ENCODE measurements at regions not wholly inside any gene's neighbourhood (a gene's known extent, or its start where the extent isn't known, plus 50 kb on each side); places are given as distances from the start of the nearest gene placed in this dataset.

DNA sequence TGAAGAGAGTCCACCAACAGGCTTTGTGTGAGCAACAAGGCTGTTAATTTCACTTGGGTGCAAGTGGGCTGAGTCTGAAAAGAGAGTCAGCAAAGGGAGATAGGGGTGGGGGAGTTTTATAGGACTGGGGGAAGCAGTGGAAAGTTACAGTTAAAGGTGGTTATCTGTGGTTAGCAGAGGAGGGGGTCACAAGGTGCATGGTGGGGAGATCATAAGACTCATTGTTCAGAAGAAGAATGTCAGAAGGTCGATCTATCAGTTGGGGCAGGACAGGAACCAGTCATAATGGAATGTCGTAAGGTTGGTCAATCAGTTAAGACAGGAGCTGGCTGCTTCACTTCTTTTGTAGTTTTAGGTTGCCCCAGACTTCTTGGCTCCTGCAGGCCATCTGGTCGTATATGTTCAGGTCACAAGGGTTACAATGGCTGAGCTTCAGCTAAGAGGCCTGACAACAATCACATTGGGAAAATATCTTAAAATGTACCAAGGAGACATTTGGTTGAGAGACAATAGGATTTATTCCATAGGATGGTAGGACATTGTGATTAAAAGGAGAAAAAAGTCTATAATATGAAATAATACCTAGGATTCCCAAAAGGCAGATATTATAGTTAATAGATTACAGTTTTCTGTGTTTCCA, 356.4 kb downstream of the ANKRD7 start:
- no peak for DNase-seq

DNA sequence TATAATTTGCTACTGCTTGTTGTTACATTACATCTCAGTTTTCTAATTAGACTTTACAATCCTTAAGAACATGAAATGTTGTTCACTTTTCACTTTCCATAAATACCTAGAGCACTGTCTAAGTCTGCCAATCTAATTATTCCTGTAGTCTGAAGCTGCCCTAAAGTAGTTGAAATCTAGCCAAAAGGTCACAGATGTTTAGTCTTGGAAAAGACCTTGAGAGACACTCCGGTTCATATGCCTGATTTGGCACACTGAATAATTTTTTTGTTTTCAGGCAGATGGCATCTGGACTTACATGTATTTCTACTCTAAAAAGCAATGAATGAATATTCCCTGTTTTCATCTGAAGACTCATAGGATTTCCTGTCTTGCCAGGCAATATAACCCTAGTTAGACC, 359.1 kb downstream of the ANKRD7 start:
- no peak for DNase-seq

DNA sequence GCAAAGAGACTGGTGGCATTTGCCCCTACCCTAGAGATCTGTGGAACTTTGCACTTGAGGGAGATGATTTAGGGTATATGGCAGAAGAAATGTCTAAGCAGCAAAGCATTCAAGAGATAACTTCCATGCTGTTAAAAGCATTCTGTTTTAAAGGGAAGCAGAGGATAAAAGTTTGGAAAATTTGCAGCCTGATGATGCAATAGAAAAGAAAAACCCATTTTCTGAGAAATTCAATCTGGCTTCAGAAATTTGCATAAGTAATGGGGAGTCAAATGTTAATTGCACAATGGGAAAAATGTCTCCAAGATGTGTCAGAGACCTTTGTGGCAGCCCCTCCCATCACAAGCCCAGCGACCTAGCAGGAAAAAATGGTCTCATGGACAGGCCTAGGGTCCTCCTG, 361.7 kb downstream of the ANKRD7 start:
- DNase-seq, result no peak

DNA sequence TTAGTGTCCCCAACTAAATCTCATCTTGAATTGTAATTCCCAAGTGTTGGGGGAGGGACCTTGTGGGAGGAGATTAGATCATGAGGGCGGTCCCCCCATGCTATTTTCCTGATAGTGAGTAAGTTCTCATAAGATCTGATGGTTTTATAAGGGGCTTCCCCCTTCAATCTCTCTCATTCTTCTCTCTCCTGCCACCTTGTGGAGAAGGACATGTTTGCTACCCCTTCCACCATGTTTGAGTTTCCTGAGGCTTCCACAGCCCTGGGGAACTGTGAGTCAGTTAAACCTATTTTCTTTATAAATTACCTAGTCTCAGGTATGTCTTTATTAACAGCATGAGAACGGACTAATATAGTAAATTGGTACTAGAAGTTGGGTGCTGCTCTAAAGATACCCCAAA, 365.6 kb downstream of the ANKRD7 start:
- no peak for DNase-seq

DNA sequence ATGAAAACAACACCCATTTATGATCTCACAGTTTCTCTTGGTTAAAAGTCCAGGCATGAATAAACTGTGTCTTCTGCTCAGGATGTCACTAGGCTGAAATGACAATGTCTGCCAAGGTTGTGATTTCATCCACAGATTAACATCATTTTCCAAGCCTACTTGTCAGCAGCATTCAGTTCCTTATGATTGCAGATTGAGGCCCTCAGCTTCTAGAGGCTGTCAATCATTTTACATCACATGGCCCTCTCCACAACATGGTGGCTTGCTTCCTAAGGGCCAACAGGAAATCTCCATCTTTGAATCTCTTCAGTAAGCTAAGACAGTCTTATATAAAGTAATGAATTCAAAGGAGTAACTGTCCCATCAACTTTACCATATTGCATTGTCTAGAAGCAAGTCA, 377.6 kb downstream of the ANKRD7 start:
- no peak for DNase-seq

DNA sequence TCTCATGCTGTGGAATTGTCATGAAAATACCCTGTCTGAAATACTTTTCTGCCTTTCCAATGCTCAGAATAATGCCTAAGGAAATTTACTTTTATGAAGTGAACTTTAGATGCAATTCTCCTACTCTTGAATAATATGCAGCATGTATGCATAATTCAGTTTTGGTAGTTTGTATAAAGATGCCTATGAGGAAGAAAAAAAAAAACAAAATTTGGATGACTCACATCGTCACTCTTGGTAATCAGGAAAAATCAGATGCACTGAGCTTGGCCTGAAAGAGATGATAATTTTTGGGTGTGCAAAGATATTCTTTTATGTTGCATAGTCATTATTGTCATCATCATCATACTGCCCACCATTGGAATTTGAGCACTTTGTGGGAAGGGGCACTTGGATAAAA, 382.1 kb downstream of the ANKRD7 start:
- no peak for DNase-seq

DNA sequence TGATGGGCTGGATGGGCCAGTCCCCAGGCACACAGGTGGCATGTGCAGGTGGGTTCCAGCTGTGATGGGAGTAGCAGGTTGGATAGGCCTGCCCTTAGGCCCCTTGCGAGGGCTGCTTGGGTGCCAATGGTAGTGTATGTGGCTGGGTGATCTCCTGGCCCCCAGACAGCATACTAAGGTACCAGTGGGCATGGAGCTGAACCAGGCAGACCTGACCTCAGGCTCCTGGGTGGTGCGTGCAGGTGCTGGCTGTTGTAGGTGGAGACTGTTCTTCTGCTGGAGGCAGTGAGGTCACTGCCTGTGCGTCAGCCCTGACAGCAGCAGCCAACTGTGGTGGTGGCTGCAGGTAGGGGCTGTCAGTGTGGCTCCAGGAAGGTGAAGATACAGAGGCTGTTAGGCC, 384.7 kb downstream of the ANKRD7 start:
- no peak for DNase-seq

DNA sequence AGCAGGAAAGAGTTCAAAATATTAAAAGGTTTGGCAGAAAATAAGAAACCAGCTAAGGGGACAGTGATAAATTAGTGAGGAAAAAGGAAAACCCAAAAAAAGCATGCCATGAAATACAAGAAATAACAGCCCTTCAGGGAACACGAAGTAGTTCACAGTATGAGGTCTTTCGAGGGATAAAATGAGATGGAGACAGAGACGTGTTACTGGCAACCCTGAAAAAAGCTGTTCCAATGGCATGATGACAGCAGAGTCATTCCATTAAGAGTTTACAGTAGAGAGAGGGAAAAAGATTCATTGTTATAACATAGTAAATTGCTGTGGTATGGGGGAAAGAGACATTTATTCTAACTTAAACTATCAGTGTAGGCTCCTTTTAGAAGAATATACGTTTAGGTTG, 391.2 kb downstream of the ANKRD7 start:
- DNase-seq, result no peak

DNA sequence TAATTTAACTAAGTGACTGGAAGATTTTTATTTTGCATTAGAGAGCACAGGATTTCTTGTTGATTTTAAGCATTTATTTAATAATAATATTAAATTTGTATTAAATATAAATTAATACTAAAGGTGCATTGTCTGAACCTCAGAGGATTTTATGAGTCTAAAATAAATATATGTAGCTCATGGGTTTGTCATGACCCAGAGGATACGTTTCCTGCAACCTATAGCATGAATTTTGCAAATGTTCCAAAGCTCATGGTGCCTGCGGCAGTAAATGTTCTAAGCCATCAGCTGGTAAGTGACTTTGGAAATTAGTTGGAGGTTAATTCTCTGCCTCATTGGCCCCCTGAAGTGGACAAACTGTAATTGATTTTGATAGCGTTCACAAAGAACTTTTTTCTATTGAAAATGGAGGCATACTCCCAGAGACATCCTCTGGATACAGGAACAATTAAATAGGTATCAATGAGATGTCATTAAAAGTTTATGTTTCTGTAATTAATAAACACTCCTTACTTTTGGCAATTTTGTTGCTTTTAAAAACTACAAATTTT, 397.4 kb downstream of the ANKRD7 start:
- DNase-seq, result no peak

DNA sequence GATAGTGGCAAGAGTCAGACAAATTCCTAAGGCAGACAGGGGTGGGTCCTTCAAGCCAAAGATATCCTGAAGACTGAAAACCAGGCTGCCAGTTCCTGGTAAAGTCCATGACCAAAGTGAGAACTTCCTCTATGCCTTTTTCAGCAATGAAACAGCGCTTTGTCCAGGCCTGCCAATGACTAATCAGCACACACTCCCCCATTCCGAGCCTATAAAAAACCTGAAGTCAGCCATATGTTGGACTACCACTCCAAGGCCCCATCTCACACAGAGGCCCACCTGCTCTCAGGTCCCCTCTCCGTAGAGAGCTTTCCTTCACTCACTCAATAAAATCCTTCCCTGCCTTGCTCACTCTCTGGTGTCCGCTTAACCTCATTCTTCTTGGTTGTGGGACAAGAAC, 402.2 kb downstream of the ANKRD7 start:
- no peak for DNase-seq

DNA sequence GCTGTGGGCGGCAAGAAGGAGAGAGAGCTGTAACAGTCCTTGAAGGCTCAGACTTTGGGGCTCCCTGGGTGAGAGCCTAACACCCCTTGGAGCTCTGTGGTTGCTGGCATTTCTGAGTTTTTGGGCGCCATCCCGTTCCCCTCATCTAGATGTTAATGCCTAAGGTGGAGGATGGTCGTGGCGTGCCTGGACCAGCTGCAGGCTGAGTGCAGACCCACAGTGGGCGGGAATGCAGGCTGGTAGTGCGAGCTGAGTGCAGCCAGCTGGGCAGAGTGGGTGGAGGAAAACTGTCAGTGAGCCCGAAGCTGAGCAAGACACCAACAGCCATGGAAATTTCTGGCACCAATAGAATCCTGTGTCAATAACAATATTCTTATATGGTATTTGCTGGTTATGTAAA, 403.0 kb downstream of the ANKRD7 start:
- no peak for DNase-seq

DNA sequence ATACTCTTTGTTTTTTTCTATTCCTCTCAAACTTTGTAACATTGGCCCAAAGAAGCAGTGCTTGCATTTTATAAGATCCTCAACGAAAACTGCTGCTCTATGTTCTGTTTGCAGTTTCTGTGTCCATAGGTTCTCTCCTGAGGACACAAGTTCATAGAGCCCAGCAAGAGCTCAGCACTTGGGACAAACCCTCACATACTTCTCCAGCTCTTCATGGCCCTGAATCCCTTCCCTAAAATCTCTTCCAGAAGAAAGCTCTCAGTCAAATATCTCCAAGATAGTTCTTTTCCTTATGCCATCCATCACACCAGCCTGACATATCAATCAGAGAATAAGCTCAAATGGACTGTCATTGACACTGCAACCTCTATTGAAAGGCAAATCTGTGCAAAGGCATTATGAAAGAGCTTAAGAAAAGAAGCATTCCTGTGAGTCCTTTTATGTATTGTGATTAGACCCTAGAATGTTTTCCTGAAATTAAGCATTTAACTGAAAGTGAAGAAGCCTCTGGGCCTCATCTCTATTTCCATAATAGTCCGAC, 405.5 kb downstream of the ANKRD7 start:
- DNase-seq, result no peak

DNA sequence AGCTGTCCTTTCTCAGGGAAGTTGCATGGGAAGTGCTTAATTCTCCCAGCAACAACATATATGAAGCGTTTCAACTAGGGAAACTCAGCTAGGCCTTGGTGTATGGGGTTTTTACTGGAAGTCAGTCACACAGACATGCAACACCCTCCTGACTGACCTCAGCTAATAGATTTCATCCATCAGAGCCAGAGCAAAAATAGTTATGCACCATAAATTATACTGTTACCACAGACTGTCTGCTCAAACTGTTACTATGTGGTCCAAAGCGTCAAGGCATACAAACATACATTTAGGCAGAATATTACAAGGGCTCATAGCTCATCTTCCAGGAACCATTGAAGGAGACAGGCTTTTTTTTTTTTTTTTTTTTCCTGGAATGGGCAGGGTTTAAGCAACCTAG, 417.9 kb downstream of the ANKRD7 start:
- DNase-seq, result no peak

DNA sequence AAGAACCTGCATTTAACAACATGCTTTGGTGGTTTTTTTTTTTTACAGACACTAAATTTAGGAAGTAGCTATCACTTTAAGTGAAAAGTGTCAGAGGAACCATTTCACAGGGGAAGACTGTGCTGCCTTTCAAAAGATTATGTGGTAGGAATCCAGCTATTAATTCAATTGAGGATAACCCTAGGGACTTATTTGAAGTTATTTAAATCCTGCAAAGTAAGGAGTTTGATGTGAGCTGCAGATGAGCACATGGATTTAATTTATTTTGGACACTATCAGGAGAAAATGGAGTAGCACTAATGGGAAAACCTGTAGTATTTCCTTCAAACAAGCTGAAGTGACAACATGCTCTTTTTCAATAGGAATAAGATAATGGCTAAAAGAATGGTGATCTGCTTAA, 419.8 kb downstream of the ANKRD7 start:
- DNase-seq, result no peak

DNA sequence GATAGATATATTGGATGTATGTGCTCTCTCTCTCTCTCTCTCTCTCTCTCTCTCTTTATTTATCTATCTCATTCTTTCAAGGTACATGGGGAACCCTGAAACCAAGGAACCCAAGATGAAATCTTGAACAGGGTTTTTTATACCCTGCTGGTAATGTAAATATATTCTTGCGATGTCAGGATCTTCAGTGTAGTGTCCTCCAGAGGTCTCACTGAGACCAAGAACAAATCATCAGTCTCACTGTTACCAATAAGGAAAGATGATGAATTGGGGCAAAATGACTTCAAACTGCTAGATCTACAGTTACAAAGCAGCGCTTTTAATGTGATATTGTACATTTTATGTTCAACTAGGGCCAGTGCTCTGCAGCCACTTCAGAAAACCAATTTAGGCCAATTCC, 423.5 kb downstream of the ANKRD7 start:
- DNase-seq, result no peak

DNA sequence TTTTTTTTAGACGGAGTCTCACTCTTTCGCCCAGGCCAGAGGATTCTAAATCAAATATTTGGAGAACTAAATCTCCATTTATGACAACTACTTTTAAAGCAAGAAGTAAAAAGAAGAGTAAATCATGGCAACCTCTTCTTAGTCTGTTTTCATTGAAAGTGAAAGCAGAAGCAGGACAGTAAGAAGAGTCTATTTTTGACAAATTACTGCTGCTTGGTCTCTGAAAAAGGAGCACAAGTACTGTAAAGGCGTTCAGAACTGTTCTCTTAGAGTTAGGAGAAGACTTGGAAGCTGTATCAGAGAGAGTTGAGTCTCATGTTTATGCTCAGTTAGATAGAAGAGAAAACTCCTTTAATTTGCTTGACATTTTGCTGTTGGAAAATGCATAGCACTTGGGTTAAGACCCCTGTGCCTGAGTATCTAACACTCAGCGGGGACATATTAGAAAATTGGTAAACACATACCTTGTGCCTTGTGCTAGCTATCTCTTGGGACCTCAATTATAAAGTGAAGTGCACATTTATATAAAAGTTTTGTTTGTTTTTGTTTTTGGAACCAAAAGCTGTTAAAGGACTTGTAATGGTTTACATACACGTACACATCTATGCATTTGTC, 433.0 kb downstream of the ANKRD7 start:
- DNase-seq, result no peak

DNA sequence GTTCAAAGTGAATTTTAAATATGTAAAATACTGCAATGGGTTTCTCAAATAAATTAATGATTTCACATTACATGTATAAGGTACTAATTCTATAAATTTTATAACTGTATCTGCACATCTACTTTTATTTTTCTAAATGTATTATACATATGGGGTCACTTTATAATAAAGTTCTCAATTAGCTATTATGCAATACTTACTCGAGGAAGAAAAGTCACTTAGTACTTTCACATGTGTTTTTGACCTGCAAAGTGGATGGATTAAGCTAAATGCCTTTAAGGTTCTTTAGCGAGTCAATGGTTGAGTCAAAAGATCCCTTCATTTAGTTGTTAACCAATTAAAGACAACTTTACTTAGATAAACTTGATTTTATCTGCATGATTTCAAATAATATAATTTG, 437.8 kb downstream of the ANKRD7 start:
- no peak for DNase-seq

DNA sequence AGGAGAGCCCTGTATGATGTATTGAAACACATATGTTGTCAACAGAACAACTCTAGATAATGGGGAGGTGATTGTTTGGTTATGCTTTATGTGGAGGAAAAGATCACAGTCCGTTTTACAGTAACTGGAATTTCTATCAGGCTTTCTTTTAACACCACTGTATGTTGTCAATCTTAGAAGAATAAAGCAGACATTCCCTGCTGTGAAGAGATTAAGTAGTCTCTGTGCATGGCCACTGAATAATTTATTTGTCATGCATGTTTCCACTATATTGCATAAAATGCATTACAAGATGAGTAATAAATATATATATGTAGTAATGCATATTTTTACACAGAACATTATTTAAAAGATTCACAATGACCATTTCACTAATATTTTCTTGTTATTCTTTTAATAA, 440.0 kb downstream of the ANKRD7 start:
- no peak for DNase-seq

DNA sequence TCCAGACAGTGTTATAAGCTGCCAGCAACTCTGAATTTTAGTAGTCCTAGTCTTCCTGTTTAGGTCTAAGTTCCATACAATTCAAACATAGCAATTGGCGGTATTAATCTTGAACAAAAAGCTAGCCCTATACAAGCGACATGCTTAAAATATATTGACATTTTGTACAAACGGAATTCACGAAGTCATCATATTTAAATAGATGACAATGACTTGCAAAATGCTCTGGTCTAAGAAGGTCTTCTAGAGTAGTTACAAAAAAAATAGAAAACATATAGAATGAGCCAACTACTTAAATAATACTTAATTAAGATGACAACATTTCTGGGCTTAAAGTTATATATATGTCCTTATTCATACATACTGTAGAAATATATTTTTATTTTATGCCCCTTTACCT, 446.6 kb downstream of the ANKRD7 start:
- no peak for DNase-seq

DNA sequence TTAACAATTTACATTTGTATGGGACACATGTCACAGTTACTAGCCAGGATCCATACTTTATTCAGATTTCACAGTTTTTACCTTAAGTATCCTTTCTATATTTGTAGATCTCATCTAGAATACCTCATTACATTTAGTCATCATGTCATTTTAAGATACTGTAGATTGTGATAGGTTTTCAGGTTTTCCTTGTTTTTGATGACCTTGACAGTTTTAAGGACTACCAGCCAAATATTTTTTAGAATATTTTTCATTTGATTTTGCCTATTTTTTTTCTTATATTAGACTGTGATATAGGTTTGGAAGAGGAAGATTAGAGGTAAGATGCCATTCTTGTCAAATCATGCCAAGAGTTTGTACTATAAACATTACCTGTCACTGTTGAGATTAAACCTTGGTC, 460.3 kb downstream of the ANKRD7 start:
- no peak for DNase-seq

DNA sequence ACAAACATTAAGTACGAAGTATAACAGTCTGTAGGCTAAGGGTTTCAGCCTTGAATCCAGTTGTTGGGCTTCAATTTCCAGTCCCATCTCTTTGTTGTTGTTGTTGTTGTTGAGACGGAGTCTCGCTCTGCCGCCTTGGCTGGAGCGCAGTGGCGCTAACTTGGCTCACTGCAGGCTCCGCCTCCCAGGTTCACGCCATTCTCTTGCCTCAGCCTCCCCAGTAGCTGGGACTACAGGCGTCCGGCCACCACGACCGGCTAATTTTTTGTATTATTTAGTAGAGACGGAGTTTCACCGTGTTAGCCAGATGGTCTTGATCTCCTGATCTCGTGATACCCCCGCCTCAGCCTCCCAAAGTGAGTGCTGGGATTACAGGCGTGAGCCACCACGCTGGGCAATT, 464.9 kb downstream of the ANKRD7 start:
- no peak for DNase-seq

DNA sequence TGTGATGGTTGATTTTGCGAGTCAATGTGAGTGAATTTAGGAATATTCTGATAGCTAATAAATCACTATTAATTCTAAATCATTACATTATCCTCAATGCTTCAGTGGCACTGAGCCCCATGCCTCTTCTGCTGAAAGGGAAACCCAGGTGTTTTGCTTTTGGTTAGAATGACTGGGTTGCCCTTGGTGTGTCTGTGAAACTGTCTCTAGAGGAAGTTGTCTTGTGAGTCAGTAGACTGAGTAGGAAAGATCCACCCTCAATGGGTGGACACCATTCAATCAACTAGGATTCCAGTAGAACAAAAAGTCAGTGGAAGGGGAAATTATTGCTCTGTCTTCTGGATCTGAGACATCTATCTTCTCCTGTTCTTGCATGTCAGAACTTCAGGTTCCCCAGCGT, 472.4 kb downstream of the ANKRD7 start:
- no peak for DNase-seq

DNA sequence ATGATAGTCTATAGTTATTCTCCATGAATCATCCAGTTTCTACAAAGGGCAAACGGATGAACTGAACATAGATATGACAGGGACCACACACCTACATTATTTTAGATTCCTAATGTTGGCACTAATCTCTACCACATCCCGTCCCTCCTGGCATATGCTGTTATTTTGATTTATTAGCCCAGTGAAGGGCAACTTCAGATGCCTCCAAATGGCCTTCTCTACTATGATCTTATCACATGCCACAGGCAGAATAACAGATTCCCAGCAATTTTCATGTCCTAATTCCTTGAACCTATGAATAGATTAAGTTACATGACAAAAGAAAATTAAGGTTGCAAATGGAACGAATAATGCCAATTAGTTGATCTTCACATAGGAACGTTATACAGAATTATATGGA, 474.7 kb downstream of the ANKRD7 start:
- DNase-seq, result no peak

DNA sequence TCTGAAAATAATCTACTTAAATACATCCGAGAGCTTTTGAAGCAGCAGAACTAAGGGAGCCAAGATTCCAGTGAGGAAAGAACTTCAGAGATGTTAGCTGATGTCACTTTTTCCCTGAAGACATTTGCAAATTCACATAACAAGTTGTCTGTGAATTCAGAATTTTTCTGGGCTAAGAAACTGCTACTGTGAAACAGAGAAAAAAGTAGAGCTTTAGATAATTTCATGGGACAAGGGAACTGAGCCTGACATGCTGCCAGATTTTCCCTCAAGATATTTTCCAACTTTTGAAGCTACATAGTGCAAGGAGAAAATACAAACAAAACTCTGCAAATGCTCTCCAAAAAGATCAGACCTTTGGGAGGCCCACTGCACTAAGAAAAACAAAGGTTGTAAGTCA, 484.2 kb downstream of the ANKRD7 start:
- DNase-seq, result no peak

DNA sequence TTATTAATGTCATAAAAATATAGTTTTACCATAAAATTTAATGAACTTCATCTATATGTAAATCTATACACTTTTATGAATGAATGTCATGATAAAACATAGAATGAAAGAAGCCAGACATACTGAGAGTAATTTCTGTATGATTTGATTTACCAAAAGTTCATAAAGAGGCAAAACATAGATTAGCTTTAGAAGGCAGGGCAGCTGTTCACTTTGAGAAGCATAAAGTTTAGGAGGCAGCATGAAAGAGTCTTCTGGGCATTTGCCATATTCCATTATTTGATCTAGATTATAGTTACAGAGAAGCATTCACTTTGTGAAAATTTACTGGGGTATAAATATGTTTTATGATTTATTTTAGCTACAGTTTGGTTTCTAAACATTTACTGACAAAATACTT, 487.2 kb downstream of the ANKRD7 start:
- DNase-seq, result no peak

Data from NCI-H774 (cell line).